Neural progenitor cell (in vitro differentiated cells): ENCODE measurements at regions not wholly inside any gene's neighbourhood (a gene's known extent, or its start where the extent isn't known, plus 50 kb on each side); places are given as distances from the start of the nearest gene placed in this dataset.

Experiments used
- CTCF ChIP-seq: fragments of 200-600 bp; sonication (generic); IDR thresholded peaks from 2 replicates; pipeline ENCODE4 v1.5.1; 2017; ENCODE audit warnings: antibody characterized with exemption, mild to moderate bottlenecking
- EZH2phosphoT487 ChIP-seq: fragments of 200-600 bp; sonication (generic); IDR thresholded peaks from 2 replicates; pipeline ENCODE4 v1.6.1; 2017; ENCODE audit warnings: antibody characterized with exemption

GRCh38 chr3:117756563-117756962, 1047.0 kb downstream of the TUSC7 start:
- TF ChIP-seq CTCF, result no peak
- no peak for TF ChIP-seq EZH2phosphoT487
